HG03066 (cell line): ENCODE measurements at regions not wholly inside any gene's neighbourhood (a gene's known extent, or its start where the extent isn't known, plus 50 kb on each side); places are given as distances from the start of the nearest gene placed in this dataset.

ENCODE experiments used
- ATAC-seq: cut with Tn5 transposase; IDR thresholded peaks from one replicate; pipeline ENCODE4 v1.9.1; 2021; ENCODE audit warnings: low read depth; ENCODE audit not compliant: unreplicated experiment

DNA sequence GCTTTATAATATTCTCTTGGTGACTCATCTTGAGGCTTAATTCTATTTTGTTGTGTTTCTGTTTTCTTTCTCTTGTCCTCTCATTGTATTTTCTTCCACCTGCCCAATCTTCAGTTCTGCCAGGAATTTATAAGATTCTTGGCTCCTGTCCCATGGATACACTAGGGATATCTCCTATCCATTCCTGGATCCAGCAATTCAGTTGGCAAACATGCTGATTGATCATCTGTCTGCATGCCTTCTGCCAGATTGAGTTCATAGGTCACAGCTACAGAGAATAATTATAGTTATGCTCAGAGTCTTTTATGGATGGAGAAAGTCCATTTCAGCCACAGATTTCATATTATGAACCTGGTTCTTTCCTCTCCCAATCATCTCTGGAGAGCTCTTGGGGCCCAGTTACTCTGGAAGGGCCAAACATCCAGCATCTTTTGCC lies 140.4 kb upstream of the MAGI2 start:
- no peak for ATAC-seq

DNA sequence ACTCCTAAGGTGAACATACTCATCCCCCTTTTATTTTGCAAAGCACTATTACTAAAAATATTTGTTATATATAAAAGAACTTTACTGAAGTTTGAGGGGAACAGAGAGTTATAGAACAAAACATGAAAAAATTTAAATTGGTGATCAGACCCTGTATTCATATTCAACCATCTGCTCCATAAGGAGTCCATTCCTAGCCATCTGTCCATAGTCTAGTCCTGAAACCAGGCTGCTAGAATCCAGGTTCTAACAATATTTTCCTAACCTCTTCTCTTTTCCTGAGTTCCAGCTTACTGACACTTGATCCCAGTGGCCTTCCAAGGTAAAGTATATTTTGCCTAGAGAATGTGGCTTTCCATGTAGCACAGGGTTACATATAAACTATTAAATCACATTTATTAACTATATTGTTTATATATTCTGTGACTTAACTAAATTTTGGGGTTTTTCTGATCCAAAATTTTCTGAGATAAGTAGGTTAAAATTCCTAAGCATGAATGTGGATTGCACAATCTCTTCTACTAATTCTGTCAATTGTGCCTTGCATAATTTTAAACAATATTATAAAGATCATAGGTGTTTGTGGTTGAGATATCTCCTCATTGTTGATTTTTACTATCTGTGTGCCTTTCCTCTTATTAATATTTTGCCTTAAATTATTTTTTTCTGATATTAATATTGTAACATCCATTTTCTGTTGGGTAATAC lies 137.6 kb upstream of the MAGI2 start:
- ATAC-seq: no peak

DNA sequence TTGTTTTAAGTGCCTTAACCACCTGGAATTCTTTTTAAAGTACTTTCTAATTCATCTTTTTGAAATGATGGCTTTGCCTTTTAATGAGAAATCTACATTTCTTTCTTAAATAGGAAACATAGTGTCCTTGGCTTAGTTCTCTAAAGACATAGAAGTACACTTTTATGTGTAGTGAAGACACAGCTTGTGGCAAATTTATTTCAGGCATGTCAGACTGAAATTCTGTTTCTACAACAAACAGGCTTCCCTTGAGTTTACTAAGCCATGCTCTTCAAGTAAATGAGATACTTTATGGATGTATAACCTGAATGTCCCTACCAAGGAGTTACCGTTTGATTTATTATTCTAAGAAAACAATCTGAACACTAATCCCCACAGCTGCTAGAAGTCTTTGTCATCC lies 136.9 kb upstream of the MAGI2 start:
- no peak for ATAC-seq

DNA sequence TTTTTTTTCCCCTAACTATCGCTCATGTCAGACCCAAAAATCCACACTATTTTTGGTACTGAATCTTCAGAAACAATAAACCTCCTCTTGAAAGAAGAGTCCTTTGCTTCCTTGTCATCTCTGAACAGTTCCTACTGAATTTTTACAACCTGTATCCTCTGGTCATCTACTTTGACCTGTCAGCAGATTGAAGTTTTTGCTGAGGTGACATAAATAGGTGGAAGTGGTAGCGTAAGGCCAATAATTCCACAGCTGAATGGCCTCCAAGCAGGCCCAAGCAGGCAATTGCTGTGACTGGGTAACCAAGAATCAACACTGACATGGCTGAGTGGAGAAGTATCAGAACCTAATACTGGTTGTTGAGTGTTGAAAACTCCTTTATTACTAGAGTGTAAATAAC lies 117.4 kb upstream of the MAGI2 start:
- ATAC-seq: no peak

DNA sequence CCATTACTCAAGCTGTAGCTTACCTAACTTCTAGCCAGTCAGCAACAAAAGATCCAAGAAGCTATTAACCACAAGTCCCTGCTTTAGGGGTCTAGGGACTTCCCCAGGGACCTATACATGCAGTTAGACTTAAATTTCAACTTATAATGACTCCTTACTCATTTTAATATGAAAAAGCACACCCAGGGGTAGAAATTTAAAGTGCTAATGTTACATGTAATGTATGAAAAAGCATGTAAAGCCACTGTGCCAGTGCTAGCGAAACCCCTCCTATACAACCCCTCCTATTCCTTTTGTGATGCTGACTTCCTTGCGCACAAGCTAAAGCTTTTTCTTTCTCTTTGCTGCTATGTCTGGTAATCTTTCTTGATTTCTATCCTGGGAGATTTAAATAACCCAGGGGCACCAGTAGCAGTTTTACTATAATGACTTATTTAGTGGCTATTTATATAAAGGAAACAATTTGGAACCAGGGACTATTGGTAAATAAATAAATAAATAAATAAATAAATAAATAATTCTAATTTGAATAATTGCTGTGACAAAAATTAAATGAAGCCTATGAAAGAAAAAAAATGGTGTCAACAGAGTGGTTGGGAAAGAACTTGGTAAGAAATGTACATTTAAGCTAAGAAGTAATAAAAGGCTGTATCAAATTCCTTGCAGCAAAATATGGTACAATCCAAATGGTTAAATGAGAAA lies 110.5 kb upstream of the MAGI2 start:
- ATAC-seq: no peak

DNA sequence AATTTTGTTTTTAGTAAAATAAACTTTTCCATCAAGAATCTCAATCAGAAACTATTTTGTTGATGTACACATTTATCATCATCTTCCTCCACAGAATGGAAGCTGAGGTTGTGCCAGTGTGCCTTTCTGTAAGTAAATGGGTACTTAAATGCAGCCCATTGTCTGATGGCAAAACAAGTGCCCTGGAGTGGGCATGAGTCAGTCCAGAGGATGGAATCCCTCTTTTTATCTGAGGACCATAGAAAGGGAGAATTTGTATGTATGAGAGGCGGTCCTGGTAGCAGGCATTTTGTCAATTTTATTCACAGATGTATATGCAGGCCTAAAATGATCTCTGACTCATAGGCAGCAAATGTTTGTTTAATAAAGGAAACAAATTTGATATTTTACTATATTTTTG lies 102.1 kb upstream of the MAGI2 start:
- ATAC-seq: no peak

DNA sequence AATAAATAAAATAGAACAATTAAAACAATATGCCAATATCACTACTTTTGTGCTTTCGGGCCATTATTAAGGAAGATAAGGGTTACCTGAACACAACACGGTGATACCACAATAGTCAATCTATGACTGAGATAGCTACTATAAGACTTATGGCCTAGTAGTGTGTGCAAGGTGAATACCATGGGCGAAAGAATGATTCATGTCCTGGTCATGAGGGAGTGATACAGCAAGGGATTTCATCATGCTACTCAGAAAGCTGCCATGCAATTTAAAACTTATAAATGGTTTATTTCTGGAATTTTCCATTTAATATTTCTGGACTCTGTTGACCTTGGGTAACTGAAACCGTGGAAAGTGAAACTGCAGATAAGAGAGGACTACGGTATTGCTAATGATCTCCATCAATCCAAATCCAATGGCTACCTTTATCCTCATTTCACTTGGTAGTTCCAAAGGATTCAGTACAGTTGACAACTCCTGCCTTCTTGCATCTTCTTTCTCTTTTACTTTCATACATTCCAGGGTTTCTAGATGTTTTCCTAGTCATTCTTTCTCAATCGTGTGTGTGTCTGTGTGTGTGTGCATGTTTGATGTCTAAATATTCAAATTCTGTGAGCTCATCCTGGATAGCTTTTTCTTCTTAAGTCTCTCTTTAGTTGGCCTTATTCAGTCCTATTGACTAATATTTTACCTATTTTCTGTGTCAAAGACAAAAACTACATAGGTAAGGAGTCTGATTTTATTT lies 100.5 kb upstream of the MAGI2 start:
- no peak for ATAC-seq

DNA sequence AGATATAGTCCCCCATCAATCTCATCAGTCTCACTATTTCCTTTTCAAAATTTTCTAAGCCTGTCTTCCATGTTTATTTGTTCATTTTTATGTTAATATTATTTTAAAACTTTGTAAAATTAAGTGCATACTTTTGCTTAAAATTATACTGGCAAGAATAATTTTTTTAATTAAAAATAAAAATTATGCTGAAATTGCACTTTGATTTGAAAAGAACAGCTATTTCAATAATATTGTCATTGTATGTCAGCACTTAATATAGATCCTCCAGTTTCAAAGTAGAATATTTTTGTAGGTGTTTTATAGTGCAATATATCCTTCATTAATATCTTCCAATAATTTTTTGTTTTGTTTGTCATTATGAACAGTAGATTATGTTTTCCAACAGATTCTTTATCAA lies 99.0 kb upstream of the MAGI2 start:
- no peak for ATAC-seq

DNA sequence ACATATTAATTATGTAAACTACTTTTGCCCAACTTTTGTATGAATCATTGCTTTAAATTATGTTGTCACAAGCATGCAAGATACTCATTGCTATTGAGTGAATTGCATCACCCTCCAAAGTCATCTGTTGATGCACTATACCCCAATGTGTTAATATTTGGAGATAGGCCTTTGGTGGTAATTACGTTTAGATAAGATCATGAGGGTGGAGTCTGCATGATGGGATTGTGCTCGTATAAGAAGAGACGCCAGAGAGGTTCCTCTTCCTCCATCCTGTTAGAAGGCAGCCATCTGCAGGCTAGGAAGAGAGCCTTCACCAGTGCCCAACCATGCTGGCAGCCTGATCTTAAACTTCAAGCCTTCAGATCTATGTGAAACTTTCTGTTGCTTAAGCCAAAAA lies 95.3 kb upstream of the MAGI2 start:
- no peak for ATAC-seq

DNA sequence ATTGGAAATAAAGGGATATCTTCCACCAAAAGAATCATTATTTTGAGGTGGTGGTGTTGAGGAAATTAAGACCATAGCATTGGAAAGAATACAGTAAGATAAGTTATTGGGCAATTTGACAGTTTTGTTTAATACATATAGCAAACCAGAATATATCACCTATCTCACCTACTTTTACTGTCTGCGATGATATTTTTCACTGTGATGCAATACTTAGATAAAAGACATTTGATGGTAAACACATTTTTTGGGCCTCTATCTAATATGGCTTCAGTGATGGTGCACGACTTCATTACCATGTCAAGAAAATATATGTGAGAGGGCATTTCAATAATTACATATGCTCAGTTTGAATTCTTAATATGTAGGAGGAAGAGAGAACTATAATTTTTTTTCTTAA lies 93.7 kb upstream of the MAGI2 start:
- ATAC-seq: no peak

DNA sequence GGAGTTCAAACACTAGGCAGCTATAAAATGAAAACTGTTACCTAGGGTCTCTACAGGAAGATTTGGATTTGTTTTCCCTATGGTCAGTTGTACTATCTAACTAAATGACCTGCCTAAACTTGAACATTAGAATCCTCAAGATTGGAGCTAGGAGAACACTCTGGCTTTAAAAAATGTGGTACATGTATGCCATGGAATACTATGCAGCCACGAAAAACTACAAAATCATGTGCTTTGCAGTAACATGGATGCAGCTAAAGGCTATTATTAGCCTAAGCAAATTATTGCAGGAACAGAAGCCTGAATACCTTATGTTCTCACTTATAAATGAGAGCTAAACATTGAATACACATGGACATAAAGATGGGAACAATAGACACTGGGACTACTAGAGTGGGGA lies 87.1 kb upstream of the MAGI2 start:
- no peak for ATAC-seq

DNA sequence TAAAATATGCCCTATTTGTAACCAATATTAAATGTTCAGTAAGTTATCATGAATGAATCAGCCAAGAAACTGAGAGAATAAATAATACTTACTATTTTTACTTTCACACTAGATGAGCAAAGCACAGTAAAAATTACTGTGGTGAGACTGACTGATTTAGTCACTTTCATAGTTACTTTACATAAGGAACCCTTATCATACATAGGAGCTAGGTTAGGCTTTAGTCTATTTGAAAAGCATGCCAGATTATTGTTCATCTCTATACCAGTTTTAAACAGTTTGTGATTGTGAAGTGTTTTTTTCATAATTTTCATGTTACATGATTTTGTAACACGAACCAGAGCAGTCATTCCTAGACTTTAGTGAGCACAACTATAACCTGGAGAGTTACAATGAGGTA lies 80.7 kb upstream of the MAGI2 start:
- no peak for ATAC-seq

DNA sequence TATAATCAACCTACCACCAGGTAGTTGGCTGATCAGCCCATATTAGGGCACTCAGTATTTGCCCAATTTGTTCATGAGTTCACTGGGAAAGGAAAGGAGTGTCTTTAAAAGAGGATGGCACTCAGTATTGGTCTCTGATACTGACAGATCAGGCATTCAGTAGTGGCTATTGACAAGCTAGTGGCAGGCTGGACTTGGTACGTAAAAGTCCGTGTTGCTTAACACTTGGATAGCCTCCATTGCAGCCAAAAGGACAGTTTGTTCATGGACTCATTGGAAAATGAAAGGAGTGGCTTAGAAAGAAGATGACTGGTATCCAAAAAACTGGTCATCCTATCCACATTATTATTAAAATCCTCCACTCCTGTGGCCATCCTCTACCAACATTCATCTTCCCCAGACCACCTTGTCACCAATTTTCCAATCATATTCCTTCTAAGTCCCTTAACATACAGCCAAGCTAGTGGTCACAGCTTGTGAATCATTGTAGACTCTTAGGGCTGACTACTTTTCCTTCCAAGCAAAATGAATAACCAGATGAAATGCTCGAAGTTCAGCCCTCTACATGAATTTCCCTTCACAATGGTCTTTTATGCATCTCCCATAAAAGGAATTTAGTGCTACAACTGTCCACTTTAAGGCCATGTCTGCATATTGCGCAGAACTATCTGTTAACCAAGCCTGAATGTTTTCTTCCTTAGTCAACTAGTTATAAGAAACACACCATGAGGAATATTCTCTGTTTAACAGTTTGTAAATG lies 78.6 kb upstream of the MAGI2 start:
- ATAC-seq: no peak

DNA sequence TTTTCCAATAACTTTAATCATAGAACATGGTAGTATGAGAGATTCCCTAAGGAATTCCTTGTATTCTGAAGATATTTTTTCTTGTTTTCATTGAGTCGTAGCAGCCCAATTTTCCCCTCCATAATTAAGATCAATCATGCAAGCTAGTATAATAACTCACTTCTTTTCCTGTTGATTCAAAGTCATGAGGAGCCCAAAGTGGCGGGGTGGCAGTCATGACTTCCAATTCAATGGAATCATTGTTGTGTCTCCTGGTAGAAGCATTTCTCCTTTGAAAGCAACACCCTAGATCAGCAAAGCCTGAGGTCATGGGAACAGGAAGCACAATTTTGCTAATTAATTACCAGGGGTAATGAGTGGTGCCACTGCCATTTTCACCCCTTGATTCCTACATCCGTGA lies 77.6 kb upstream of the MAGI2 start:
- ATAC-seq: no peak

DNA sequence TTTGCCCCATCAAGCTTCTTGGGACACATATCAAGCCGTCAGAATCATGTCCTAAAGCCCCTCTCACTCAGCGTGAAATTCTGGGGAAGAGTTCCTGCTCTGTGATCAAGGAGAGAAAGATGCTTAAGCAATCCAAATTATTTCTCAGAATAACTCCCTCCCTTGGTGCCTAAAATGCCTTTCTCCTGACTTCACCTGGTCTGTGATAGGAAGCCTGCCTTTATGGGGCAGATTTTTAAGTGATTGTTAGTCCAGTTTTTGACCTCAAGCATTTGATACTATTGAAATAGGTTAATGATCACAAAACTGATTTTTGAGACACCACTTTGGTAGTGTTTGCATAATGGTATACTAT lies 76.4 kb upstream of the MAGI2 start:
- no peak for ATAC-seq

DNA sequence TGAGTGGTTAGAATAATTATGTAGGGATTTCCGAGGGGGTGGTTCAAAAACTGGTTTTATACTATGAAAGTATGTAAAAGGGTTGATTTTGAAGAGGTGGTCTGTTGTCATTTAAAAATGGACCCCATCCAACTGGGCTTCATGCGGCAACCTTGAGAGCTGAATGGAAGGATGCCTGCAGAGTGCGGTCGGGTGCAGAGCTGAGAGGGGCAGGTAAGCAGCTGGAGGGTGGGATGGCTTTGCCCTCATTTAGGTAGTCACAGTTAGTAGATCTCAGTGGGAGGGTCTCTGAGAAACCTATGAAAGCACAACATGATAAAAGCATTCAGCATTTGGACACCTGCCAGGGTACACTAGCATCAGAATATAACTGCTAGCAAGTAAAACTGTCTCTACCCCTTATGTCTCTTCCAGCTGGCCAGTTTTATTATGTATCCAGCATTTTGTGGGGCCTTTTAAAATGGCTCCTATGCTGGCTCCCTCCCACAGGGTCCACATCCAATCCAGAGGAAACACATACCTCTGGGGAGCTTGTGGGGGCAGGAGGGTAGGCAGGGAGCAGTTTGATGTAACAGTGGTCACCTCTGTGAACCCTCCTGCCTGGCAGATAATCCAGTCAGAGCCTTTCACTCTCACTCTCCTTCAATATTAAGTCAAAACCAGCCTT lies 75.9 kb upstream of the MAGI2 start:
- no peak for ATAC-seq

DNA sequence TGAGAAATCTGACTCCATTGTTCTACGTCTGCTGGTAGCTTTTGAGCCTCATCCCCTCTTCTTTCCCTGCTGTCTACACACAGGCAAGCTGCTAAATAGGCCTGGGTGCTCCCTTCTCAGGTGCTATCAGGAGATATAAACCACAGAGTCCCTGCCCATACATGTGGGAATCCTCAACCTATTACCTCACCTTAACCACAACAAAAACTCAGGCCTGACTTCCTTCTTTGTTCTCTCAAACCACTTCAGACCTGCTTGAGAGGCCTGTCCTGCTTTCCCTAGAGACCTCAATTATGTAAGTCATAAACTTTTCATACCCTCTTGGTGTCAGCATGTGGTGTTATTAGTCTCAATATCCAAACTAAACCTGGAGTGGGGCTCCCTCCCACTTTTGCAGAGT lies 75.0 kb upstream of the MAGI2 start:
- ATAC-seq: no peak

DNA sequence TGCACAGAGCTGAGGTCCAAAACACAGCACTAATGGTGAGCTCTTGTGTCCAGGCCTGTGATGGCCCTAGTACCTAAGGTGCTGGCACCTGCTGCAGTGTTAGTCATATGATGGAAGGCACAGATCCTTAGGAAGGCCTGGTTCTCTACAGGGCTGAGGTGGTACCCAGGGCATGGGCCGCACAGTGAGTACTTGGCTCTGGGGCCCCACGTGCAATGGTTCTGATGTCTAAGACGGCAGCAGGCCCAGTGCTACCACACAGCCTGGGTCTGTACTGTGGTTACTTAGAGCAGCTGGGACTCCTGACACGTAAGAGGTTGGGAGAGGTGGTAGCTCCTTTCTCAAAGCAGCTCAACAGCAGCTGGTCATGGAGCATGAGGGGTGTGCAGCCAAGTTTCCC lies 70.6 kb upstream of the MAGI2 start:
- no peak for ATAC-seq

DNA sequence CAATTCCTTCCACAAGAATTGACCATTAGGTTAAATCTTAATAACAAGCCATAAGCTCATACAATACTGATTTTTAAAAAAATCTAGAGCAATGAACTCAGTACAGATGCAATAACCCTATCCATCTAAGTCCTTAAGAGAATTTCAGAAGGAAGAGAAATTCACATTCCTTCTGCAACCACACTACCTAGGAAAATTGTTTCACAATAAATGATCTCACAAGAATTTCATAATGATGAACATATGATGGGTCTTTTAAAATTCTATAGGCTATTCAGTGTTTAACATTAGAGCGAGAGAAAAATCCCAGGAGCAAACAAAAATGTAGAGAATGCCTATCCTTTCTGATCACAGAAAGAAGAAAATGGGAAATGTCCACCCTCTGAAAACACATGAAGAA lies 70.0 kb upstream of the MAGI2 start:
- no peak for ATAC-seq

DNA sequence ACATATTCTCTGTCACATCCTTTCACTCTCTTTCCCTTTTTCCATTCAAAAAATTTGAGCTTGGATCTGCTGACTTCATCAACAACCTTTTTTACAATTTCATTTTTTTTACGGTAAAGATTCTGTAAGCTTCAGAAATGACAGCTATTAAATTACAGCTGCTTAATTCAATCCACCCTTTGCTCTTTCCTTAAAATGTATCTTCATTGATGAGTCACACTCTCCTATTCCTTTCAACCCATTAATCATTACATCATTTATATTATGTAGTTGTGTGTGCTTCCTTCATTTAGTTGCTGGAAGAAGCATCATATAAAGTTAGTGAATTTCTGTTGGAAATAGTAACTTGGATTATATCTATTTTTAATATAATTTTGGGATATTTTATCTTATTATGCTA lies 67.1 kb upstream of the MAGI2 start:
- ATAC-seq: no peak

DNA sequence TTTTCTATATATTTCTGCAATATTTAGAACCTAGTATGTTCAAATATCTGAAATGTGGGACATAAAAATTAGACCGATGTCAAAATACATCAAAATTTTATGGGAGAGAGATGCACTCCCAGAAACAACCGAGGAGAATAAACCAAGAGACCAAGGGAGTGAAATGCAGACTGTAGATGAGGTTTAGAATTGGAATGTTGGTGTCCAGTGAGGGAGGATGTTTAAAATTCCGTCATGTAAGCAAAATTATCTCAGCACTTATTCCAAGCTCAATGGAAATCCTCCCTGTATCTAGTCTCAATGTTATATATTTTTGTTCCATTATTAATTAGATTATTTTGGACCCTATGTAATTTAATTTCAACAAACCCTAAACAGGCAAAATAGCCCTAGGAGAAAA lies 61.9 kb upstream of the MAGI2 start:
- no peak for ATAC-seq
